ENCODE measurements at regions not wholly inside any gene's neighbourhood (a gene's known extent, or its start where the extent isn't known, plus 50 kb on each side); places are given as distances from the start of the nearest gene placed in this dataset.

- no peak for ATAC-seq
- Mint-ChIP-seq H3K4me3 (no peak overlapping the region), H3K27ac (no peak overlapping the region), H3K27me3 (peaks cover 0 to 14% (median 3%) of the 10 kb centered on the region in 5 donors), H3K36me3 (no peaks in the 10 kb centered on the region), H3K9me3 (peaks cover 0 to 2% (median 0%) of the 10 kb centered on the region in 9 donors), H3K4me1 (no peaks in the 10 kb centered on the region)
- POLR2A ChIA-PET, result no interaction called here
- no peak for DNase-seq
Measured at GRCh38 chr13:31956980-31957644, 74.5 kb upstream of the FRY start.

GRCh38 chr13:31957772-31958171 lies 73.8 kb upstream of the FRY start:
- POLR2A ChIA-PET, result no interaction called here
- no peak for DNase-seq

DNA sequence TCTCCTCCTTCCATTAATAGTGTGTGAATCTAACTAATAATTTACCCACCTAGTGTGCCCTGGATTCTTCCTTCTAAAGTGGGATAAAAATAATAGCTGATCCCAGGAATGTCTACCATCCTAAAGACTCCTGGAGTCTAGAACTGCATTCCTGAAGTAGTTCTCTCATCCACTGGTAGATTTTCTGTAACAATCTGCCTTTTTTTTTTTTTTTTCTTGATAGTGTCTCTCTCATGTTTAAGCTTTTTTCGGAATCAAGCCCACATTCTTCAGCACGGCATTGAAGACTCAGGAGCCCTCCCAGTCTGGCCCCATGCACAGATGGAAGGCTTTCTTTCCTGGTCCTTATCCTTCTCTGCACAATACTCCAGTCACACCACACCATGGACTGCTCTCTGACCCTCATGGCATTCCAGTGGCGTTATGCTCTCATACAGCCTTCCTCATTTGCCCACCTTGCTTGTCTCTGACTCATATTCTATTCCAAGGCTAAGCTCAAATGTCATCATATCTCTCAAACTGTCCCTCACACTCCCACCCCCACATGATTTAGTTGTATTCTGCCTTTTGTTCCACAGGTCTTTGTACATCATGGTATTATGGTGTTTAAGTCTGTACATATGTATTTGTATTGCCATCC lies 68.7 kb upstream of the FRY start:
- DNase-seq (no peak), ATAC-seq (no peak)
- Mint-ChIP-seq H3K36me3 (peaks cover 0 to 5% (median 1%) of the 10 kb centered on the region in 3 donors), H3K27me3 (peaks cover 0 to 15% (median 7%) of the 10 kb centered on the region in 5 donors), H3K27ac (no peak overlapping the region), H3K4me3 (no peak overlapping the region), H3K4me1 (no peaks in the 10 kb centered on the region), H3K9me3 (peaks cover 0 to 15% (median 8%) of the 10 kb centered on the region in 9 donors)
- POLR2A ChIA-PET, result no interaction called here

More at GRCh38 chr13:31957772-31958171, 73.8 kb upstream of the FRY start:
- peaks cover 0 to 17% (median 3%) of the 10 kb centered on the region in 5 donors for H3K27me3 Mint-ChIP-seq
- no peaks in the 10 kb centered on the region for H3K4me1 Mint-ChIP-seq
- H3K27ac Mint-ChIP-seq, result no peak overlapping the region
- no peak for ATAC-seq
- no peak overlapping the region for H3K4me3 Mint-ChIP-seq
- H3K36me3 Mint-ChIP-seq, result no peaks in the 10 kb centered on the region
- peaks cover 0 to under 1% (median 0%) of the 10 kb centered on the region in 9 donors for H3K9me3 Mint-ChIP-seq

DNA sequence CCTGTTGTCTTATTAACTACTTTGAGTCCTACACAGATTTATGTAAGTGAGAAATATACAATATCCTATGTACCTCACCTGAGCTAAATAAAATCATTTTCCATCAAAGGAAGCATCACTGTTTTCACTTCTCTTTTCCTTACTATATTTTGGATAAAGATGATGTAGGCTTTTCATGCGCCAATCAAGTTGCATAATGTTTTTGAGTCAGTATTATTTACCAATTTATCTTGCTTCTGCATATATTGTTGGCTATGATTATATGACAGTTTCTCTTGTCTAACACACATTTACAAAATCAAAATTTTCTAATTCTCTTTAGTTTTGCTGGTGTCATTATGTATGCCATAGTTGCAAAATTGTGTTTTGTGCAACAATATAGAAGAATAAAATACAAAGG lies 67.9 kb upstream of the FRY start:
- Mint-ChIP-seq H3K27ac (peak overlapping the region in 1 of 10 donors; percentile 24), H3K9me3 (peaks cover 0 to 23% (median 8%) of the 10 kb centered on the region in 9 donors), H3K4me3 (no peak overlapping the region), H3K4me1 (peaks cover 0 to 4% (median 0%) of the 10 kb centered on the region in 4 donors), H3K36me3 (peaks cover 0 to 13% (median 2%) of the 10 kb centered on the region in 3 donors), H3K27me3 (peaks cover 0 to 21% (median 7%) of the 10 kb centered on the region in 5 donors)
- POLR2A ChIA-PET, result no interaction called here
- ATAC-seq (no peak), DNase-seq (no peak)

DNA sequence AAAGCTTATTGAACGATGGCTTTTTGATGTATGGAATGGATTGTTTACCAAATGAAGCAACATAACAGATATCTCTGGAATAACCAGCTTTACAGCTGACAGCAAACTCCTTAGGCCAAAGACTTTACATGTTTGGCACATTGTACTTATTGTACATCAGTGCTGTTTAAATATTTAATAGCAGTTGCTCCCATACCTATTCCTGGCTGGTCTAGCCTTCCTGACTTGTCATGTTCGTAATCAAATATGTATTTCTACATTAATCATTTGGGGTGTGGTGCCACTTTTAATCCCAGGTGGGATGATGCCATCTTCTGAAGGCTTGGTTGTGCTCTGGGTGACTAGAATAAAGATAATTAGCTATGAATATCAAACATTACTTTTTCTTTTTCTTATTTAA lies 67.4 kb upstream of the FRY start:
- H3K36me3 Mint-ChIP-seq, result peaks cover 0 to 13% (median 2%) of the 10 kb centered on the region in 3 donors
- H3K4me3 Mint-ChIP-seq, result no peak overlapping the region
- H3K4me1 Mint-ChIP-seq, result peaks cover 0 to 4% (median 0%) of the 10 kb centered on the region in 4 donors
- POLR2A ChIA-PET, result no interaction called here
- DNase-seq (no peak), ATAC-seq (no peak)
- H3K9me3 Mint-ChIP-seq, result peaks cover 0 to 27% (median 8%) of the 10 kb centered on the region in 9 donors
- H3K27me3 Mint-ChIP-seq, result peaks cover 0 to 21% (median 7%) of the 10 kb centered on the region in 5 donors
- no peak overlapping the region for H3K27ac Mint-ChIP-seq

- peaks cover 0 to 27% (median 8%) of the 10 kb centered on the region in 9 donors for H3K9me3 Mint-ChIP-seq
- no peak overlapping the region for H3K4me3 Mint-ChIP-seq
- POLR2A ChIA-PET, result no interaction called here
- H3K27me3 Mint-ChIP-seq, result peaks cover 0 to 21% (median 7%) of the 10 kb centered on the region in 5 donors
- DNase-seq (no peak), ATAC-seq (no peak)
- peaks cover 0 to 4% (median 0%) of the 10 kb centered on the region in 4 donors for H3K4me1 Mint-ChIP-seq
- H3K27ac Mint-ChIP-seq, result peak overlapping the region in 1 of 10 donors; percentile 4
- peaks cover 0 to 13% (median 2%) of the 10 kb centered on the region in 3 donors for H3K36me3 Mint-ChIP-seq
Measured at GRCh38 chr13:31965361-31966066, 66.1 kb upstream of the FRY start.

DNA sequence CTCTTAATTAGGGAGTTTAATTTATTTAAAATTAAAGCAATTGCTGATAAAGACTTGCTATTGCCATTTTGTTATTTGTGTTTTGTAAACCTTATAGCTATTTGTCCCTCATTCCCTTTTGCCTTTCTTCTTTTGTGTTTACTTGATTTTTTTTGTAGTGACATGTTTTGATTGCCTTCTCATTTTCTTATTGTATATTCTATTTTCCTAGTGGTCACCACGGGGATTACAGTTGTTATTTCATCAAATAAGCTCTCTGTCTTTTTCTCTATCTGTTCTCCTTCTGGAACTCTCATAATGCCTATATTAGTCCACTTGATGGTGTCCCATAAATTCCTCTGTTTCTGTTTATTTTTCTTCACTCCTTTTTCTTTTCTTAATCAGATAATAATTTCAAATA lies 64.4 kb upstream of the FRY start:
- Mint-ChIP-seq H3K36me3 (peaks cover 0 to 13% (median 2%) of the 10 kb centered on the region in 3 donors), H3K9me3 (peaks cover 0 to 27% (median 8%) of the 10 kb centered on the region in 9 donors), H3K4me3 (no peak overlapping the region), H3K27me3 (peaks cover 0 to 22% (median 7%) of the 10 kb centered on the region in 5 donors), H3K4me1 (peaks cover 0 to 4% (median 0%) of the 10 kb centered on the region in 4 donors), H3K27ac (no peak overlapping the region)
- ATAC-seq (no peak), DNase-seq (no peak)
- POLR2A ChIA-PET, result no interaction called here

DNA sequence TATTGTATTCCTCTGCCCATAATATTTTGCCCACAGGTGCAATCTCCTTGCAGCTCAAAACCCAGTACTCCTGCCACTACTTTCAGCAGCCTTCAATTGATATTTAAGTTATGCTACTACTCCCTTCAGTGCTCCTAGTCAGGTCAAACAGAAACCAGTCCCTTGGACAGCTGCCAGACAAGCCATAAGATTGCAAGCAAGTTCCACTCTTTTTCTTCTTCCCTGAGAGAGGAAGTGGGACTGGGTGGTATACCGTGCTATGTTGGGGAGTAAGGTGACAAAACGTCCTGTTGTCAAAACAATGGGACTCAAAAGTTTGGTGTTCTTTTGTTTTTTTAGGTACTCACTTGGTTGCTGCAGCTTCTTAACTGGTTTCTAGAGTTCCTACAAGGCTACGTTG lies 63.1 kb upstream of the FRY start:
- peaks cover 0 to 13% (median 2%) of the 10 kb centered on the region in 3 donors for H3K36me3 Mint-ChIP-seq
- no peak overlapping the region for H3K27ac Mint-ChIP-seq
- ATAC-seq, result no peak
- POLR2A ChIA-PET, result no interaction called here
- peaks cover 0 to 27% (median 8%) of the 10 kb centered on the region in 9 donors for H3K9me3 Mint-ChIP-seq
- H3K4me1 Mint-ChIP-seq, result peaks cover 0 to 4% (median 0%) of the 10 kb centered on the region in 4 donors
- no peak overlapping the region for H3K4me3 Mint-ChIP-seq
- H3K27me3 Mint-ChIP-seq, result peaks cover 0 to 19% (median 5%) of the 10 kb centered on the region in 5 donors
- no peak for DNase-seq

DNA sequence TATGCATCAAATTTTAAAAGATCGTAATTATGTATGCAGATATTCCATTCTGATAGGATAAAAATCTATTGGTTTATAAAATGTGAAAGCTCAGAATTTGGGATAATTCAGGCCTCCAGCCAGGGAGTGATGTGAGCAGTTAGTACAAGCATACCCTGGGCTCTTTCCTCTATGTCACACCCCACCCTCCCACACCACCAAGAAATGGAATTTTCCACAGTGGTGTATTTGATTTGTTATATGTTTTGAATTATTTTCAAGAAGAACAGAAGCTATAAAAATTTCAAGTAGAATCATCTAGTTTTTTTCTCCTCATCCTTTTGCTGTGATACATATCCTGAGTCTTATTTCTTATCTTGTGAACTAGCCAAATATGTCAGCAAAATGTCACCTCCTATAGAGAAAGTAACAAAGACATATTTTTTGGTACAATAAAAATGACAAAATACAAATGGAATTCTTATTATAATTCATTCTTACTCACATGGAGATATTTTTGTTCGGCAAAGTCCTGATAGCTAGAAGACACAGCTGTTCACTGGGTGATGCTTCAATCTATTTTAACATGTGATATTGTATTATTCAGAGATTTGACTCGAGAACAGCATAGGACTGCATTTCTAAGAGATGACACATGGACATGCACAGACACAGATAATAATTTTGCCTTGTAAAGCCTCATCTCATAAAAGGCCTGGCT lies 61.2 kb upstream of the FRY start:
- POLR2A ChIA-PET, result no interaction called here
- H3K4me1 Mint-ChIP-seq, result peaks cover 0 to 4% (median 0%) of the 10 kb centered on the region in 4 donors
- no peak overlapping the region for H3K4me3 Mint-ChIP-seq
- peaks cover 0 to 21% (median 5%) of the 10 kb centered on the region in 5 donors for H3K27me3 Mint-ChIP-seq
- ATAC-seq, result no peak
- peaks cover 0 to 27% (median 8%) of the 10 kb centered on the region in 9 donors for H3K9me3 Mint-ChIP-seq
- H3K36me3 Mint-ChIP-seq, result peaks cover 0 to 13% (median 2%) of the 10 kb centered on the region in 3 donors
- no peak overlapping the region for H3K27ac Mint-ChIP-seq
- DNase-seq, result no peak

- no peak for DNase-seq
- POLR2A ChIA-PET, result no interaction called here
- peaks cover 0 to 15% (median 0%) of the 10 kb centered on the region in 9 donors for H3K9me3 Mint-ChIP-seq
- peaks cover 0 to 4% (median 0%) of the 10 kb centered on the region in 4 donors for H3K4me1 Mint-ChIP-seq
- peaks cover 0 to 18% (median 2%) of the 10 kb centered on the region in 5 donors for H3K27me3 Mint-ChIP-seq
- no peak overlapping the region for H3K27ac Mint-ChIP-seq
- ATAC-seq, result no peak
- H3K4me3 Mint-ChIP-seq, result no peak overlapping the region
- H3K36me3 Mint-ChIP-seq, result peaks cover 0 to 8% (median 2%) of the 10 kb centered on the region in 3 donors
Measured at GRCh38 chr13:31972453-31972852, 59.1 kb upstream of the FRY start.

DNA sequence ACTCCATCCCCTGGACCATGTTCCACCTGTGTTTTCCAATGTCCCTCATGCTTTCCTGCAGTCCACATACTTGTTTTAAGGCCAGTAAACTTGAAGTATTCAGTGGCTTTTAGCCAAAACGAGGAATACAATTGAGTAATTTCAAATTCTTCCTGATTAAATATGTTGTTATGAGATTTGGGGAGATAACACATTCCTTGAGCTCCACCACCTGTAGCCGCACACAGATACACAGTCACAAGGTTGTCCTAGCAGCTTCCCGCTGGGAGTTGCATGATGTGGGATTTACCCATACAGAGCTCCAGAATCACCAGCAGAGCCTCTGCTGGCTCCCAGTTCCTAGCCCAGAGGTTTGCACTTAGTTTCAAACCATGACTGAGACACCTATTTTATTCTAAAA lies 53.6 kb upstream of the FRY start:
- Mint-ChIP-seq H3K4me1 (no peaks in the 10 kb centered on the region), H3K27me3 (peaks cover 0 to 7% (median 2%) of the 10 kb centered on the region in 5 donors), H3K9me3 (no peaks in the 10 kb centered on the region), H3K36me3 (no peaks in the 10 kb centered on the region), H3K4me3 (no peak overlapping the region), H3K27ac (no peak overlapping the region)
- POLR2A ChIA-PET, result no interaction called here
- no peak for ATAC-seq
- DNase-seq, result no peak

DNA sequence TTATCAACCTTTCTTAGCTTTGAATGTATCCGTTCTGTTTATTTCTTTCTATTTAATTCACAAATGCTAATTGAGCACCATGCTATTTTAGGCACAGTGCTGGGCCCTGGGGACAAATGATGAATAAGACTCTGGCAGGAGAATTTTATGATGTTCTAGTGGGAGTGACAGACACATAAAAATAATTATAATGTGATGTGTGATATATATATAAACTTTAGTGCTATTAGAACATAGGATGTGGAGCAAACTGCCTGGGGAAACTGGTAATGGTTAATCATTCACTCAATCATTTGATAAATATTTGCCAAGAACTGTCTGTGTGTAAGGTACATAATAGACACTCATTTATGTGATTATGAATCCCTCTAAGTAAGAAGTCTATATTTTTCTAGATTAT lies 50.7 kb upstream of the FRY start:
- H3K4me1 Mint-ChIP-seq, result no peaks in the 10 kb centered on the region
- no peaks in the 10 kb centered on the region for H3K36me3 Mint-ChIP-seq
- H3K27me3 Mint-ChIP-seq, result peaks cover 0 to 7% (median 2%) of the 10 kb centered on the region in 5 donors
- POLR2A ChIA-PET, result no interaction called here
- ATAC-seq (no peak), DNase-seq (no peak)
- H3K9me3 Mint-ChIP-seq, result no peaks in the 10 kb centered on the region
- no peak overlapping the region for H3K4me3 Mint-ChIP-seq
- no peak overlapping the region for H3K27ac Mint-ChIP-seq
